ENCODE measurements at regions not wholly inside any gene's neighbourhood (a gene's known extent, or its start where the extent isn't known, plus 50 kb on each side); places are given as distances from the start of the nearest gene placed in this dataset.

GRCh38 chr5:52543594-52543993 lies 244.1 kb upstream of the ITGA1 start:
- Mint-ChIP-seq H3K27me3 (no peaks in the 10 kb centered on the region), H3K4me3 (no peak overlapping the region), H3K36me3 (ENCODE audit: low read depth) (no peaks in the 10 kb centered on the region), H3K9me3 (peaks cover 2% of the 10 kb centered on the region), H3K27ac (no peak overlapping the region), H3K4me1 (no peaks in the 10 kb centered on the region)
- CTCF ChIA-PET: no interaction called here
- DNase-seq: no peak
- POLR2A ChIA-PET: no interaction called here

GRCh38 chr5:52544738-52545137 lies 243.0 kb upstream of the ITGA1 start:
- no peak for DNase-seq
- Mint-ChIP-seq H3K27ac (no peak overlapping the region), H3K27me3 (peaks cover 2% of the 10 kb centered on the region), H3K4me1 (no peaks in the 10 kb centered on the region), H3K9me3 (no peaks in the 10 kb centered on the region), H3K36me3 (ENCODE audit: low read depth) (no peaks in the 10 kb centered on the region), H3K4me3 (no peak overlapping the region)
- POLR2A ChIA-PET: no interaction called here
- CTCF ChIA-PET: no interaction called here

- no peaks in the 10 kb centered on the region for H3K4me1 Mint-ChIP-seq
- H3K27me3 Mint-ChIP-seq: peaks cover 6% of the 10 kb centered on the region
- ChIA-PET CTCF (no interaction called here), POLR2A (no interaction called here)
- H3K27ac Mint-ChIP-seq: no peak overlapping the region
- H3K4me3 Mint-ChIP-seq: no peak overlapping the region
- no peaks in the 10 kb centered on the region for H3K36me3 Mint-ChIP-seq (ENCODE audit: low read depth)
- H3K9me3 Mint-ChIP-seq: no peaks in the 10 kb centered on the region
- no peak for DNase-seq
Measured at GRCh38 chr5:52554293-52554692, 233.4 kb upstream of the ITGA1 start.

GRCh38 chr5:52560366-52560765 lies 227.3 kb upstream of the ITGA1 start:
- no peak overlapping the region for H3K4me3 Mint-ChIP-seq
- peaks cover 8% of the 10 kb centered on the region for H3K27me3 Mint-ChIP-seq
- ChIA-PET CTCF (no interaction called here), POLR2A (no interaction called here)
- H3K4me1 Mint-ChIP-seq: no peaks in the 10 kb centered on the region
- H3K36me3 Mint-ChIP-seq (ENCODE audit: low read depth): no peaks in the 10 kb centered on the region
- no peak for DNase-seq
- no peak overlapping the region for H3K27ac Mint-ChIP-seq
- H3K9me3 Mint-ChIP-seq: no peaks in the 10 kb centered on the region

- Mint-ChIP-seq H3K36me3 (ENCODE audit: low read depth) (no peaks in the 10 kb centered on the region), H3K4me1 (no peaks in the 10 kb centered on the region), H3K27ac (no peak overlapping the region), H3K4me3 (no peak overlapping the region), H3K9me3 (no peaks in the 10 kb centered on the region), H3K27me3 (peaks cover 8% of the 10 kb centered on the region)
- ChIA-PET CTCF (no interaction called here), POLR2A (no interaction called here)
- DNase-seq: no peak
Measured at GRCh38 chr5:52562473-52562872, 225.2 kb upstream of the ITGA1 start.

GRCh38 chr5:52564587-52564986 lies 223.1 kb upstream of the ITGA1 start:
- POLR2A ChIA-PET: no interaction called here

GRCh38 chr5:52577546-52577945 lies 210.2 kb upstream of the ITGA1 start:
- no peak for DNase-seq
- ChIA-PET CTCF (no interaction called here), POLR2A (no interaction called here)
- no peaks in the 10 kb centered on the region for H3K4me1 Mint-ChIP-seq
- H3K4me3 Mint-ChIP-seq: no peak overlapping the region
- peaks cover 2% of the 10 kb centered on the region for H3K27me3 Mint-ChIP-seq
- H3K9me3 Mint-ChIP-seq: no peaks in the 10 kb centered on the region
- H3K36me3 Mint-ChIP-seq (ENCODE audit: low read depth): no peaks in the 10 kb centered on the region
- no peak overlapping the region for H3K27ac Mint-ChIP-seq

More at GRCh38 chr5:52564587-52564986, 223.1 kb upstream of the ITGA1 start:
- Mint-ChIP-seq H3K4me3 (no peak overlapping the region), H3K9me3 (no peaks in the 10 kb centered on the region), H3K27me3 (peaks cover 5% of the 10 kb centered on the region), H3K4me1 (no peaks in the 10 kb centered on the region), H3K36me3 (ENCODE audit: low read depth) (no peaks in the 10 kb centered on the region), H3K27ac (no peak overlapping the region)
- no peak for DNase-seq
- CTCF ChIA-PET: no interaction called here

- Mint-ChIP-seq H3K4me3 (no peak overlapping the region), H3K27me3 (peaks cover 2% of the 10 kb centered on the region), H3K4me1 (no peaks in the 10 kb centered on the region), H3K36me3 (ENCODE audit: low read depth) (no peaks in the 10 kb centered on the region), H3K27ac (no peak overlapping the region), H3K9me3 (no peaks in the 10 kb centered on the region)
- ChIA-PET POLR2A (no interaction called here), CTCF (no interaction called here)
- DNase-seq: no peak
Measured at GRCh38 chr5:52579391-52579790, 208.3 kb upstream of the ITGA1 start.

GRCh38 chr5:52580921-52581320 lies 206.8 kb upstream of the ITGA1 start:
- H3K27ac Mint-ChIP-seq: no peak overlapping the region
- no peak for DNase-seq
- H3K36me3 Mint-ChIP-seq (ENCODE audit: low read depth): no peaks in the 10 kb centered on the region
- POLR2A ChIA-PET: no interaction called here
- H3K4me1 Mint-ChIP-seq: no peaks in the 10 kb centered on the region
- H3K9me3 Mint-ChIP-seq: no peaks in the 10 kb centered on the region
- no peak overlapping the region for H3K4me3 Mint-ChIP-seq
- H3K27me3 Mint-ChIP-seq: peaks cover 2% of the 10 kb centered on the region
- CTCF ChIA-PET: no interaction called here

GRCh38 chr5:52582313-52582712 lies 205.4 kb upstream of the ITGA1 start:
- Mint-ChIP-seq H3K27me3 (peaks cover 2% of the 10 kb centered on the region), H3K36me3 (ENCODE audit: low read depth) (no peaks in the 10 kb centered on the region), H3K9me3 (no peaks in the 10 kb centered on the region), H3K4me1 (no peaks in the 10 kb centered on the region), H3K4me3 (no peak overlapping the region), H3K27ac (no peak overlapping the region)
- CTCF ChIA-PET: no interaction called here
- DNase-seq: no peak
- POLR2A ChIA-PET: no interaction called here

GRCh38 chr5:52587131-52587530 lies 200.6 kb upstream of the ITGA1 start:
- POLR2A ChIA-PET: no interaction called here
- Mint-ChIP-seq H3K27me3 (no peaks in the 10 kb centered on the region), H3K9me3 (no peaks in the 10 kb centered on the region), H3K4me3 (no peak overlapping the region), H3K36me3 (ENCODE audit: low read depth) (no peaks in the 10 kb centered on the region), H3K27ac (no peak overlapping the region), H3K4me1 (no peaks in the 10 kb centered on the region)
- CTCF ChIA-PET: no interaction called here
- no peak for DNase-seq

- Mint-ChIP-seq H3K4me1 (no peaks in the 10 kb centered on the region), H3K36me3 (ENCODE audit: low read depth) (no peaks in the 10 kb centered on the region), H3K27me3 (peaks cover 2% of the 10 kb centered on the region), H3K4me3 (no peak overlapping the region), H3K9me3 (no peaks in the 10 kb centered on the region), H3K27ac (no peak overlapping the region)
- no peak for DNase-seq
- ChIA-PET POLR2A (no interaction called here), CTCF (no interaction called here)
Measured at GRCh38 chr5:52597625-52598024, 190.1 kb upstream of the ITGA1 start.

GRCh38 chr5:52598968-52599367 lies 188.7 kb upstream of the ITGA1 start:
- Mint-ChIP-seq H3K4me3 (no peak overlapping the region), H3K4me1 (no peaks in the 10 kb centered on the region), H3K9me3 (no peaks in the 10 kb centered on the region), H3K27me3 (peaks cover 2% of the 10 kb centered on the region), H3K27ac (no peak overlapping the region), H3K36me3 (ENCODE audit: low read depth) (no peaks in the 10 kb centered on the region)
- ChIA-PET POLR2A (no interaction called here), CTCF (no interaction called here)
- DNase-seq: no peak

- no peak overlapping the region for H3K27ac Mint-ChIP-seq
- POLR2A ChIA-PET: no interaction called here
- CTCF ChIA-PET: no interaction called here
Measured at GRCh38 chr5:52603778-52604554, 183.8 kb upstream of the ITGA1 start.

More at GRCh38 chr5:52603778-52604554, 183.8 kb upstream of the ITGA1 start:
- Mint-ChIP-seq H3K4me3 (no peak overlapping the region), H3K4me1 (no peaks in the 10 kb centered on the region), H3K9me3 (no peaks in the 10 kb centered on the region), H3K27me3 (peaks cover 2% of the 10 kb centered on the region), H3K36me3 (ENCODE audit: low read depth) (no peaks in the 10 kb centered on the region)
- no peak for DNase-seq
